Gastrocnemius medialis (tissue), 4 donors: ENCODE measurements at regions not wholly inside any gene's neighbourhood (a gene's known extent, or its start where the extent isn't known, plus 50 kb on each side); places are given as distances from the start of the nearest gene placed in this dataset.

Experiments
- ATAC-seq, 2 donors: fragments of 150-250 bp; one replicate each; pipeline ENCODE4 v1.9.1; 2016
- DNase-seq, 2 donors: peaks; one replicate each; pipeline ENCODE4 v3.0.0-alpha.2; 2019
- H3K27ac ChIP-seq, 4 donors: fragments of 200-600 bp; sonication (generic); 1 replicate in 1 of 4; 2 replicates in 3 of 4; pipeline ENCODE4 v1.5.1; 2016 to 2018; ENCODE audit warnings: mild to moderate bottlenecking in 2 of 4, moderate library complexity in 1 of 4
- H3K27me3 ChIP-seq, 3 donors: fragments of 200-600 bp; sonication (generic) in 2 of 3; 1 replicate in 1 of 3; 2 replicates in 2 of 3; pipeline versions ENCODE4 v1.5.1 to v1.6.0; 2016 to 2019; ENCODE audit warnings: mild to moderate bottlenecking in 1 of 3, moderate library complexity in 1 of 3
- H3K36me3 ChIP-seq, 2 donors: fragments of 200-600 bp; sonication (generic) in 1 of 2; one replicate each; pipeline ENCODE4 v1.5.1; 2017 to 2018
- H3K4me1 ChIP-seq, 2 donors: fragments of 200-600 bp; sonication (generic) in 1 of 2; one replicate each; pipeline ENCODE4 v1.5.1; 2016 to 2017; ENCODE audit warnings: mild to moderate bottlenecking in 2 of 2
- H3K4me3 ChIP-seq, 4 donors: fragments of 200-600 bp; sonication (generic) in 3 of 4; 1 replicate in 1 of 4; 2 replicates in 3 of 4; pipeline ENCODE4 v1.5.1; 2016 to 2019; ENCODE audit warnings: mild to moderate bottlenecking in 2 of 4
- H3K9me3 ChIP-seq, 3 donors: fragments of 200-600 bp; sonication (generic) in 2 of 3; 1 replicate in 1 of 3; 2 replicates in 2 of 3; pipeline ENCODE4 v1.5.1; 2016 to 2019
- CTCF ChIP-seq, 5 experiments: fragments of 450-650 bp in 3 of 5; fragments of 200-600 bp in 2 of 5; sonication (generic) in 2 of 5; IDR thresholded peaks in 4 of 5; conservative IDR thresholded peaks in 1 of 5; 1 replicate in 4 of 5; 2 replicates in 1 of 5; pipeline ENCODE4 v1.5.1; 2016 to 2019; ENCODE audit warnings: antibody characterized with exemption in 5 of 5, mild to moderate bottlenecking in 3 of 5, moderate library complexity in 3 of 5
- POLR2A ChIP-seq, 2 donors: fragments of 450-650 bp; IDR thresholded peaks; one replicate each; pipeline ENCODE4 v1.6.1; 2017; ENCODE audit warnings: antibody characterized with exemption in 2 of 2, mild to moderate bottlenecking in 2 of 2, moderate library complexity in 2 of 2
- in situ Hi-C, 4 donors: fragments of 200-750 bp; cut with MboI; loops; one replicate each; pipeline versions ENCODE4 v1.15.0 to v1.8.0; 2017; ENCODE audit warnings: low sequenced_read_pairs in 4 of 4
- intact Hi-C: fragments of 100-400 bp; cut with DNase I; formaldehyde crosslinking; loops from one replicate; pipeline ENCODE4 v1.15.1; 2023; ENCODE audit warnings: low total_unique reads

GRCh38 chr2:64848945-64849344 lies 140.3 kb upstream of the SLC1A4 start:
- H3K27ac ChIP-seq, result no peak overlapping the region
- in situ Hi-C loops, result no loop called here
- ATAC-seq, result no peak
- TF ChIP-seq CTCF (IDR thresholded peaks at IDR 0.05 in 4 of 5, conservative IDR thresholded peaks at IDR 0.05 in 1 of 5) (no peak), POLR2A (IDR thresholded peaks at IDR 0.05) (no peak)
- H3K4me3 ChIP-seq, result no peak overlapping the region
- H3K4me1 ChIP-seq, result no peaks in the 10 kb centered on the region
- intact Hi-C loops, result no loop called here
- no peaks in the 10 kb centered on the region for H3K27me3 ChIP-seq
- H3K9me3 ChIP-seq, result no peaks in the 10 kb centered on the region
- no peaks in the 10 kb centered on the region for H3K36me3 ChIP-seq
- DNase-seq, result no peak

GRCh38 chr2:64850642-64851041 lies 138.6 kb upstream of the SLC1A4 start:
- no peaks in the 10 kb centered on the region for H3K4me1 ChIP-seq
- in situ Hi-C loops, result loop anchor here (10.0 to 25.0 kb wide), 5 partner anchors 86 to 513 kb away; no protein-coding TSS in a partner anchor
- H3K4me3 ChIP-seq, result no peak overlapping the region
- no peaks in the 10 kb centered on the region for H3K27me3 ChIP-seq
- no peak overlapping the region for H3K27ac ChIP-seq
- ATAC-seq (no peak), DNase-seq (no peak)
- intact Hi-C loops, result loop anchor here (10.0 kb wide), 1 partner anchor 584 kb away; the partner anchor contains the start of gene SPRED2
- no peaks in the 10 kb centered on the region for H3K9me3 ChIP-seq
- TF ChIP-seq POLR2A (IDR thresholded peaks at IDR 0.05), result no peak
- no peak for TF ChIP-seq CTCF (IDR thresholded peaks at IDR 0.05 in 4 of 5, conservative IDR thresholded peaks at IDR 0.05 in 1 of 5)
- H3K36me3 ChIP-seq, result no peaks in the 10 kb centered on the region

GRCh38 chr2:64852771-64853241 lies 136.4 kb upstream of the SLC1A4 start:
- H3K27ac ChIP-seq, result no peak overlapping the region
- H3K36me3 ChIP-seq, result no peaks in the 10 kb centered on the region
- ATAC-seq (no peak), DNase-seq (no peak)
- peaks cover 6% of the 10 kb centered on the region in 2 donors for H3K4me1 ChIP-seq
- no peaks in the 10 kb centered on the region for H3K9me3 ChIP-seq
- no peaks in the 10 kb centered on the region for H3K27me3 ChIP-seq
- intact Hi-C loops (loop anchor here (10.0 kb wide), 1 partner anchor 582 kb away; the partner anchor contains the start of gene SPRED2), in situ Hi-C loops (loop anchor here (10.0 to 25.0 kb wide), 5 partner anchors 88 to 516 kb away; no protein-coding TSS in a partner anchor)
- no peak for TF ChIP-seq CTCF (IDR thresholded peaks at IDR 0.05 in 4 of 5, conservative IDR thresholded peaks at IDR 0.05 in 1 of 5)
- TF ChIP-seq POLR2A (IDR thresholded peaks at IDR 0.05), result no peak
- no peak overlapping the region for H3K4me3 ChIP-seq

DNA sequence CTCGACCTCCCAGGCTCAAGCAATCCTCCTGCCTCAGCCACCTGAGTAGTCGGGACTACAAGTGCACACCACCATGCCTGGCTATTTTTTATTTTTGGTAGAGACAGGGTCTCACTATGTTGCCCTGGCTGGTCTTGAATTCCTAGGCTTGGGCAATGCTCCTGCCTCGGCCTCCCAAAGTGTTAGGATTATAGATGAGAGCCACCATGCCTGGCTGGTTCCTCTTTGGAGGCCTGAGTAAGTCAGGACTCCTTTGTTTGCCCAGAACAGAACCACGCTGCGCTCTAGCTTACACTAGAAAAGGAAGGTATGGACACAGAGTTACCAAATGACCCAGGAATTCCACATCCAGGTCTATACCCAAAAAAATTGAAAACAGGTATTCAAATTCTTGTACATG lies 135.9 kb upstream of the SLC1A4 start:
- in situ Hi-C loops, result loop anchor here (10.0 to 25.0 kb wide), 5 partner anchors 89 to 516 kb away; no protein-coding TSS in a partner anchor
- H3K9me3 ChIP-seq, result no peaks in the 10 kb centered on the region
- intact Hi-C loops, result loop anchor here (10.0 kb wide), 1 partner anchor 581 kb away; the partner anchor contains the start of gene SPRED2
- no peak overlapping the region for H3K4me3 ChIP-seq
- H3K27me3 ChIP-seq, result no peaks in the 10 kb centered on the region
- ATAC-seq (no peak), DNase-seq (no peak)
- no peak for TF ChIP-seq CTCF (IDR thresholded peaks at IDR 0.05 in 4 of 5, conservative IDR thresholded peaks at IDR 0.05 in 1 of 5)
- TF ChIP-seq POLR2A (IDR thresholded peaks at IDR 0.05), result no peak
- peaks cover 11% of the 10 kb centered on the region in 2 donors for H3K4me1 ChIP-seq
- no peak overlapping the region for H3K27ac ChIP-seq
- no peaks in the 10 kb centered on the region for H3K36me3 ChIP-seq
